ENCODE measurements at regions not wholly inside any gene's neighbourhood (a gene's known extent, or its start where the extent isn't known, plus 50 kb on each side); places are given as distances from the start of the nearest gene placed in this dataset.

- Histone ChIP-seq H4K91ac (ENCODE audit: insufficient read length, low read depth, low read length) (no peak overlapping the region), H2BK15ac (ENCODE audit: low read depth, low read length) (no peak overlapping the region), H3K27me3 (ENCODE audit: insufficient read depth, low read length) (no peaks in the 10 kb centered on the region), H2BK20ac (ENCODE audit: low read depth, low read length, poor library complexity, severe bottlenecking) (no peak overlapping the region), H4K20me1 (ENCODE audit: control insufficient read depth, insufficient read depth, insufficient read length) (peaks cover 5% of the 10 kb centered on the region), H2AFZ (ENCODE audit: low read length) (no peak overlapping the region), H3T11ph (ENCODE audit: low read length) (no peak overlapping the region), H3K9ac (ENCODE audit: extremely low read depth, insufficient read length, low read length) (no peak overlapping the region), H3K23ac (ENCODE audit: insufficient read length, low read depth, low read length) (no peak overlapping the region), H2BK5ac (ENCODE audit: insufficient read length, low read length) (no peak overlapping the region), H3K23me2 (ENCODE audit: insufficient read length, low read depth, low read length, poor library complexity, severe bottlenecking) (no peaks in the 10 kb centered on the region), H3K18ac (ENCODE audit: insufficient read length, low read depth, low read length) (no peak overlapping the region), H3K4me2 (ENCODE audit: insufficient read depth, insufficient read length, low read length) (no peak overlapping the region), H3K9me3 (ENCODE audit: control insufficient read depth, low read depth, low read length) (no peaks in the 10 kb centered on the region), H3K79me2 (ENCODE audit: insufficient read depth, low read length) (no peaks in the 10 kb centered on the region; the same call in 1 of the 2 replicates), H2AK5ac (ENCODE audit: insufficient read length, low read length) (no peak overlapping the region), H4K8ac (replicated peaks; ENCODE audit: insufficient read length, low read depth, low read length) (no peak overlapping the region), H3K14ac (ENCODE audit: insufficient read depth, low read length) (no peak overlapping the region), H4K5ac (ENCODE audit: insufficient read length, low read depth, low read length) (no peak overlapping the region), H2BK12ac (ENCODE audit: insufficient read length, low read depth, low read length) (no peak overlapping the region), H3K4ac (ENCODE audit: low read depth, low read length) (no peak overlapping the region), H3K4me1 (ENCODE audit: insufficient read depth, low read length) (no peaks in the 10 kb centered on the region), H3K79me1 (ENCODE audit: insufficient read depth, low read depth, low read length, poor library complexity, severe bottlenecking) (no peaks in the 10 kb centered on the region), H3K27ac (ENCODE audit: insufficient read length, low read depth, low read length) (no peak overlapping the region), H3K56ac (ENCODE audit: insufficient read length, low read depth, low read length) (no peak overlapping the region), H2BK120ac (ENCODE audit: low read depth, low read length, poor library complexity, severe bottlenecking) (no peak overlapping the region)
- Mint-ChIP-seq H3K27me3 (ENCODE audit: low read depth) (no peaks in the 10 kb centered on the region; the same call in 1 of the 2 replicates), H3K4me1 (peaks cover 8 to 9% of the 10 kb centered on the region in 2 experiments), H3K36me3 (ENCODE audit: insufficient read depth in 1 of 3, low read depth in 3 of 3) (peaks cover 0 to 6% (median 0%) of the 10 kb centered on the region in 3 experiments; a peak in 2 of 7 replicates), H3K4me3 (no peak overlapping the region), H3K27ac (no peak overlapping the region), H3K9me3 (no peaks in the 10 kb centered on the region; a peak in 1 of 5 replicates)
- TF ChIP-seq, protein P1, sequence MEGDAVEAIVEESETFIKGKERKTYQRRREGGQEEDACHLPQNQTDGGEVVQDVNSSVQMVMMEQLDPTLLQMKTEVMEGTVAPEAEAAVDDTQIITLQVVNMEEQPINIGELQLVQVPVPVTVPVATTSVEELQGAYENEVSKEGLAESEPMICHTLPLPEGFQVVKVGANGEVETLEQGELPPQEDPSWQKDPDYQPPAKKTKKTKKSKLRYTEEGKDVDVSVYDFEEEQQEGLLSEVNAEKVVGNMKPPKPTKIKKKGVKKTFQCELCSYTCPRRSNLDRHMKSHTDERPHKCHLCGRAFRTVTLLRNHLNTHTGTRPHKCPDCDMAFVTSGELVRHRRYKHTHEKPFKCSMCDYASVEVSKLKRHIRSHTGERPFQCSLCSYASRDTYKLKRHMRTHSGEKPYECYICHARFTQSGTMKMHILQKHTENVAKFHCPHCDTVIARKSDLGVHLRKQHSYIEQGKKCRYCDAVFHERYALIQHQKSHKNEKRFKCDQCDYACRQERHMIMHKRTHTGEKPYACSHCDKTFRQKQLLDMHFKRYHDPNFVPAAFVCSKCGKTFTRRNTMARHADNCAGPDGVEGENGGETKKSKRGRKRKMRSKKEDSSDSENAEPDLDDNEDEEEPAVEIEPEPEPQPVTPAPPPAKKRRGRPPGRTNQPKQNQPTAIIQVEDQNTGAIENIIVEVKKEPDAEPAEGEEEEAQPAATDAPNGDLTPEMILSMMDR (conservative IDR thresholded peaks at IDR 0.05): no peak
- DNase-seq: no peak
Measured at GRCh38 chr17:20938988-20939615, 103.7 kb downstream of the USP22 start.

Data from H9 (cell line).